DND-41 (cell line): ENCODE measurements at regions not wholly inside any gene's neighbourhood (a gene's known extent, or its start where the extent isn't known, plus 50 kb on each side); places are given as distances from the start of the nearest gene placed in this dataset.

ENCODE experiments used
- CTCF ChIP-seq: IDR thresholded peaks from 2 replicates; pipeline ENCODE4 v1.5.1; 2012; ENCODE audit warnings: borderline replicate concordance, low read length, moderate library complexity, mild to moderate bottlenecking; ENCODE audit not compliant: poor library complexity, severe bottlenecking; ENCODE audit errors: extremely low read depth
- EZH2 ChIP-seq: IDR thresholded peaks from 3 replicates; pipeline ENCODE4 v1.6.1; 2012; ENCODE audit warnings: borderline replicate concordance, low read depth, mild to moderate bottlenecking, moderate library complexity, low read length, inconsistent platforms; ENCODE audit not compliant: severe bottlenecking

- TF ChIP-seq CTCF, result no peak
- no peak for TF ChIP-seq EZH2
Measured at GRCh38 chr18:59057493-59057795, 82.2 kb upstream of the SEC11C start.
